PC-9 (cell line): ENCODE measurements at regions not wholly inside any gene's neighbourhood (a gene's known extent, or its start where the extent isn't known, plus 50 kb on each side); places are given as distances from the start of the nearest gene placed in this dataset.

Experiments
- BruUV-seq: library from RNA; stranded (reverse); fragments of 400-500 nt; replicated peaks from 2 replicates; lab custom pipeline; 2021; lab: Mats Ljungman, UMichigan
- CTCF ChIA-PET: fragments of 300-600 bp; sonication (Branson Sonifier 250); formaldehyde crosslinking; loops from one replicate; lab custom pipeline; 2022; ENCODE audit warnings: antibody characterized with exemption; lab: Charles Lee
- POLR2A ChIA-PET: fragments of 300-600 bp; sonication (Branson Sonifier 250); formaldehyde crosslinking; loops from one replicate; lab custom pipeline; 2022; ENCODE audit warnings: antibody characterized with exemption; ENCODE audit not compliant: unreplicated experiment; lab: Charles Lee
- DNase-seq, 2 experiments: peaks; one replicate each; pipeline versions ENCODE4 v3.0.0 to v3.0.0-alpha.2; 2015 to 2022; ENCODE audit warnings: mixed read lengths in 1 of 2
- H2AFZ ChIP-seq: fragments of 200-600 bp; sonication (generic); 2 replicates; pipeline ENCODE4 v1.8.1; 2017; ENCODE audit warnings: antibody characterized with exemption
- H3F3A ChIP-seq: fragments of 200-600 bp; sonication (generic); 2 replicates; pipeline ENCODE4 v1.8.1; 2017; ENCODE audit warnings: antibody characterized with exemption, mild to moderate bottlenecking, low read depth; ENCODE audit not compliant: insufficient read depth
- H3K27ac ChIP-seq: fragments of 200-600 bp; sonication (generic); 2 replicates; pipeline ENCODE4 v1.6.1; 2016; ENCODE audit warnings: mixed run types
- H3K27me3 ChIP-seq: fragments of 200-600 bp; sonication (generic); 2 replicates; pipeline ENCODE4 v1.6.1; 2016; ENCODE audit warnings: low read depth, mixed run types; ENCODE audit not compliant: insufficient read depth
- H3K36me3 ChIP-seq: fragments of 200-600 bp; sonication (generic); 2 replicates; pipeline ENCODE4 v1.6.1; 2016; ENCODE audit warnings: low read depth, mixed run types
- H3K4me1 ChIP-seq: fragments of 200-600 bp; sonication (generic); replicated peaks from 2 replicates; pipeline ENCODE4 v1.6.1; 2016; ENCODE audit warnings: mixed run types; ENCODE audit not compliant: insufficient read depth
- H3K4me2 ChIP-seq: fragments of 200-600 bp; sonication (generic); 2 replicates; pipeline ENCODE4 v1.6.1; 2017; ENCODE audit warnings: mixed run types
- H3K4me3 ChIP-seq: fragments of 200-600 bp; sonication (generic); 2 replicates; pipeline ENCODE4 v1.6.1; 2016; ENCODE audit warnings: mixed run types
- H3K79me2 ChIP-seq: fragments of 200-600 bp; sonication (generic); 2 replicates; pipeline ENCODE4 v1.6.1; 2017; ENCODE audit warnings: low read depth, mixed run types
- H3K9me2 ChIP-seq: fragments of 200-600 bp; sonication (generic); 2 replicates; pipeline ENCODE4 v1.8.1; 2017; ENCODE audit warnings: mild to moderate bottlenecking; ENCODE audit not compliant: insufficient read depth
- H3K9me3 ChIP-seq: fragments of 200-600 bp; sonication (generic); 2 replicates; pipeline ENCODE4 v1.8.1; 2016; ENCODE audit warnings: low read depth; ENCODE audit not compliant: insufficient read depth
- H4K20me1 ChIP-seq: fragments of 200-600 bp; sonication (generic); 2 replicates; pipeline ENCODE4 v1.8.1; 2017; ENCODE audit not compliant: insufficient read depth
- EZH2 ChIP-seq: fragments of 200-600 bp; sonication (generic); IDR thresholded peaks from 2 replicates; pipeline ENCODE4 v1.8.0; 2017; ENCODE audit warnings: antibody characterized with exemption, low read depth
- intact Hi-C: fragments of 100-400 bp; cut with micrococcal nuclease; formaldehyde crosslinking; loops from one replicate; pipeline ENCODE4 v1.10.0; 2022; ENCODE audit not compliant: unreplicated experiment
- TF ChIP-seq, protein P1 (sequence below): fragments of 200-600 bp; sonication (generic); conservative IDR thresholded peaks from 2 replicates; pipeline ENCODE4 v1.6.1; 2017; ENCODE audit warnings: mixed run types, antibody characterized with exemption, mild to moderate bottlenecking, moderate library complexity

DNA sequence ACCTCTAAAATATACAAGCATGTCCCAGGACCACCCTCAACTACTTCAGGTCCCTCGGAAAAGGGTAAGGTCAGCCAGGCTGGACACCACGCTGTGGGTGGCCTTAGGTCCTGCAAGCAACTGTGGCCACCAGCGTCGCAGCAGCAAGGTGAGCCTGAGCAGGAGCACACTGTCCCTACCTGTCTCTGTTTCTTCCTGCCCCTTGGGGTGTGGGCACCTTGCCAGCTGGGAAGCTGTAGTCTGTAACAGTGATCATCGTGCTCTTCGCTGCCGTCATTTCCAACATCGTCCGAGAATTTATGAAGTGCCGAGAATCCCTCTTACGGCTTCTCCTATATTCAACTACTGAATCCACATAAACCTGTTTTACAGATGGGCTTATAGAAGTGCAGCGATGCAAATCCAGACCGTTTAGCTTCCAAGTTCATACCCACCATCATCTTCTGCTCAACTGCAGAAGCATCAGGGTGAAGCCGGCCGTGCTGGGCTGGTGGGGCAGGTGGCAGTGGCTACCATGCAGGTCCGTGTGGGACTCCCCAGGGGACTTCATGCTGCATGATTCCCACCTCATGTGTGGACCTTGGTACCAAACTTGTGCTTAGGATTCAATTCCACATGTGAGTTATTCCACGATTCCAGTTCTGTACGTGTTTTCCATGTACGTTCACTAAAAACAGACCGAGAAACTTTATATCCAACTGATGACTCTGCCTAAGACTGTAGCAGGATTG, 361.3 kb upstream of the SFSWAP start:
- no TSS peak for BruUV-seq
- CTCF ChIA-PET, result no interaction called here

DNA sequence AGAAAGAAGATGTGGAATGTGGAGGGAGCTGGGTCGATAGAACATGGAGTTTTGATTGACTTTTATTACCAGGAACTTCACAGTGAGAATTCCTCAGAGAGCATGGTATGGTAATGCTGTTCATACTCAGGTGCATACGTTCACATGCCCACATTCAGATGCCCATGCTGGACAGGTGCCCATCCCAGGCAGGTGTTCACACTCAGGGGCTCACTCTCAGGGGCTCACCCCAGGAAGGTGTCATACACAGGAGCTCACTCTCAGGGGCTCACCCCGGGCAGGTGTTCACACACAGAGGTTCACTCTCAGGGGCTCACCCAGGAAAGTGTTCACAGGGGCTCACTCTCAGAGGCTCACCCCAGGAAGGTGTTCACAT, 360.0 kb upstream of the SFSWAP start:
- no peak for DNase-seq
- Histone ChIP-seq H3K4me3 (no peak overlapping the region), H3K79me2 (no peaks in the 10 kb centered on the region), H3K9me2 (no peaks in the 10 kb centered on the region), H3K27ac (no peak overlapping the region), H3K4me1 (no peaks in the 10 kb centered on the region), H3K36me3 (no peaks in the 10 kb centered on the region), H4K20me1 (no peaks in the 10 kb centered on the region), H3K27me3 (peaks cover 74% of the 10 kb centered on the region), H3K9me3 (no peaks in the 10 kb centered on the region), H3F3A (no peaks in the 10 kb centered on the region), H3K4me2 (no peak overlapping the region), H2AFZ (no peak overlapping the region)
- TF ChIP-seq, protein P1, sequence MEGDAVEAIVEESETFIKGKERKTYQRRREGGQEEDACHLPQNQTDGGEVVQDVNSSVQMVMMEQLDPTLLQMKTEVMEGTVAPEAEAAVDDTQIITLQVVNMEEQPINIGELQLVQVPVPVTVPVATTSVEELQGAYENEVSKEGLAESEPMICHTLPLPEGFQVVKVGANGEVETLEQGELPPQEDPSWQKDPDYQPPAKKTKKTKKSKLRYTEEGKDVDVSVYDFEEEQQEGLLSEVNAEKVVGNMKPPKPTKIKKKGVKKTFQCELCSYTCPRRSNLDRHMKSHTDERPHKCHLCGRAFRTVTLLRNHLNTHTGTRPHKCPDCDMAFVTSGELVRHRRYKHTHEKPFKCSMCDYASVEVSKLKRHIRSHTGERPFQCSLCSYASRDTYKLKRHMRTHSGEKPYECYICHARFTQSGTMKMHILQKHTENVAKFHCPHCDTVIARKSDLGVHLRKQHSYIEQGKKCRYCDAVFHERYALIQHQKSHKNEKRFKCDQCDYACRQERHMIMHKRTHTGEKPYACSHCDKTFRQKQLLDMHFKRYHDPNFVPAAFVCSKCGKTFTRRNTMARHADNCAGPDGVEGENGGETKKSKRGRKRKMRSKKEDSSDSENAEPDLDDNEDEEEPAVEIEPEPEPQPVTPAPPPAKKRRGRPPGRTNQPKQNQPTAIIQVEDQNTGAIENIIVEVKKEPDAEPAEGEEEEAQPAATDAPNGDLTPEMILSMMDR, result no peak
- TF ChIP-seq EZH2, result no peak
- intact Hi-C loops, result no loop called here
- ChIA-PET POLR2A (no interaction called here), CTCF (no interaction called here)
- no TSS peak for BruUV-seq

More for the DNA sequence above, 361.3 kb upstream of the SFSWAP start:
- H3F3A ChIP-seq, result no peaks in the 10 kb centered on the region
- POLR2A ChIA-PET, result no interaction called here
- H3K4me3 ChIP-seq, result no peak overlapping the region
- TF ChIP-seq EZH2, result no peak
- TF ChIP-seq, protein P1, result no peak
- no peak for DNase-seq
- H2AFZ ChIP-seq, result no peak overlapping the region
- no peak overlapping the region for H3K4me2 ChIP-seq
- peaks cover 69% of the 10 kb centered on the region for H3K27me3 ChIP-seq
- H3K9me2 ChIP-seq, result no peaks in the 10 kb centered on the region
- intact Hi-C loops, result no loop called here
- no peaks in the 10 kb centered on the region for H4K20me1 ChIP-seq
- no peaks in the 10 kb centered on the region for H3K36me3 ChIP-seq
- no peak overlapping the region for H3K27ac ChIP-seq
- no peaks in the 10 kb centered on the region for H3K79me2 ChIP-seq
- no peaks in the 10 kb centered on the region for H3K9me3 ChIP-seq
- no peaks in the 10 kb centered on the region for H3K4me1 ChIP-seq

DNA sequence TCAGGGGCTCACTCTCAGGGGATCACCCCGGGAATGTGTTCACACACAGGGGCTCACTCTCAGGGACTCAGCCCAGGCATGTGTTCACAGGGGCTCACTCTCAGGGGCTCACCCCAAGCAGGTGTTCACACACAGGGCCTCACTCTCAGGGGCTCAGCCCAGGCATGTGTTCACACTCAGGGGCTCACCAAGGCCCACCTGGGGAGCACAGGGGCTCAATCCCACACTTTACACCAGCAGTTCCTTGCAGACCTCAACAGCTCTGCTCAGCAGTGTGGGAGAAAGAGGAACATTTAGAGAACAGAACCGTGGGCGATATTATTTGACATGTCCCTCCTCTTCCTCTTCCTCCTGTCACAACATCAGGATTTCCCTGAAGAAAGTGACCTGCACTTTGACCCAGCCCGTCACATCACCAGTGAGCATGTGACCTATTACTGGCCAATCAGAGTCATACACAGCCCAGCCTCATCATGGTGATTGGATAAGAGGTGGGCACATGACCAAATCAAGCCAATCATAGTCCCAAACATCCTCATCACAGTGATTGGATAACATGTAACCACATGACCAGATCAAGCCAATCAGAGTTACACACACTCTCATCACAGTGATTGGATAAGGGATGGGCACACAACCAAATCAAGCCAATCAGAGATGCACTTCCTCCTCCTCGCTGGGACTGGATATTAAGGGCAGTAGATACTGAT, 359.4 kb upstream of the SFSWAP start:
- Histone ChIP-seq H3K9me2 (no peaks in the 10 kb centered on the region), H3K27ac (no peak overlapping the region), H3K4me2 (no peak overlapping the region), H3K79me2 (no peaks in the 10 kb centered on the region), H3K36me3 (no peaks in the 10 kb centered on the region), H3K9me3 (no peaks in the 10 kb centered on the region), H3K27me3 (peaks cover 79% of the 10 kb centered on the region), H2AFZ (no peak overlapping the region), H4K20me1 (no peaks in the 10 kb centered on the region), H3K4me3 (no peak overlapping the region), H3K4me1 (no peaks in the 10 kb centered on the region), H3F3A (no peaks in the 10 kb centered on the region)
- BruUV-seq, result no TSS peak
- POLR2A ChIA-PET, result no interaction called here
- CTCF ChIA-PET, result no interaction called here
- TF ChIP-seq, protein P1, result no peak
- no peak for TF ChIP-seq EZH2
- intact Hi-C loops, result no loop called here
- DNase-seq, result no peak
